ENCODE measurements at regions not wholly inside any gene's neighbourhood (a gene's known extent, or its start where the extent isn't known, plus 50 kb on each side); places are given as distances from the start of the nearest gene placed in this dataset.

DNA sequence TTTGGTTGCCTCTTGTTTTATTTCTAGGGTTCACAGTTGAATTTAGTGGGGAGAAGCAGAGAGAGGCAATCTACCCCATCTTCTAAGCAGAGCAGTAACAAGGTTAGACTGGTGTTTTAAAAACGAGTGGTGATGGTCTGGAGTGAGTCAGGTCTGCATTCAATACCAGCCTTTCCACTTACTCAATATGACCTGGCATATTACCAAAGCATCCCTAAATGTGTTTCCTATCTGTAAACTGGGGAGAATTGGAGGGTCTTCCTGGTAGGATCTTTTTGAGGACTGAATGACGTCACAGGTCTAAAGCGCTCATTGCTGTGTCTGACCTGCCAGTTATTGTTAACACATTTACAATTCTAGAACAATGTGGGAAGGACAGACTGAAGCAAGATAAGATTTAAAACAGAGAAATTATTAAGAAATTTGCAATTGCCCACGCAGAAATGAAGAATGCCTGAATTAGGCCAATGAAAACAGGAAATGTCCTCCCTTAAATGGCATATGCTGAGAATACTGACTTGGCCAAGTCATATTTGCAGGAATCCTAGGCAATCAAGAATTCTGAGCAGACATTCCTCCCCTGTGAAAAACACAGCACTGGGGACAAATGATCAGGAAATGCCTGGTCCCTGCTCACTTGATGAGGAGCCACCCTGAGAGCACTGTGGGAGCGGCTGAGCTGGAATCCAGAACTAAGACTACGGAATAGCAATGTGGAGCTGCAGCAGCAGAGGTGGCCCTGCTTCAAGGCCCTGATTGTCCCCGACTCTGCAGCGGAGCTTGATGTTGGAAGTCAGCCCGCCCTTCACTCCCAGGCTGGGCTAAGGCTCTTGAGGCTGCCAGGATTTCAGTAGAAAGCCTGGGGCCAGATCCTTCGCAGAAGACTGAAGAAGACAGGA is 184.5 kb upstream of the CXCL12 start:
- ATAC-seq (ENCODE audit: low FRiP score) (peak; percentile 71), DNase-seq (ENCODE audit: low spot score) (no peak)
- TF ChIP-seq, protein P1, sequence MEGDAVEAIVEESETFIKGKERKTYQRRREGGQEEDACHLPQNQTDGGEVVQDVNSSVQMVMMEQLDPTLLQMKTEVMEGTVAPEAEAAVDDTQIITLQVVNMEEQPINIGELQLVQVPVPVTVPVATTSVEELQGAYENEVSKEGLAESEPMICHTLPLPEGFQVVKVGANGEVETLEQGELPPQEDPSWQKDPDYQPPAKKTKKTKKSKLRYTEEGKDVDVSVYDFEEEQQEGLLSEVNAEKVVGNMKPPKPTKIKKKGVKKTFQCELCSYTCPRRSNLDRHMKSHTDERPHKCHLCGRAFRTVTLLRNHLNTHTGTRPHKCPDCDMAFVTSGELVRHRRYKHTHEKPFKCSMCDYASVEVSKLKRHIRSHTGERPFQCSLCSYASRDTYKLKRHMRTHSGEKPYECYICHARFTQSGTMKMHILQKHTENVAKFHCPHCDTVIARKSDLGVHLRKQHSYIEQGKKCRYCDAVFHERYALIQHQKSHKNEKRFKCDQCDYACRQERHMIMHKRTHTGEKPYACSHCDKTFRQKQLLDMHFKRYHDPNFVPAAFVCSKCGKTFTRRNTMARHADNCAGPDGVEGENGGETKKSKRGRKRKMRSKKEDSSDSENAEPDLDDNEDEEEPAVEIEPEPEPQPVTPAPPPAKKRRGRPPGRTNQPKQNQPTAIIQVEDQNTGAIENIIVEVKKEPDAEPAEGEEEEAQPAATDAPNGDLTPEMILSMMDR (IDR thresholded peaks at IDR 0.05), result no peak

DNA sequence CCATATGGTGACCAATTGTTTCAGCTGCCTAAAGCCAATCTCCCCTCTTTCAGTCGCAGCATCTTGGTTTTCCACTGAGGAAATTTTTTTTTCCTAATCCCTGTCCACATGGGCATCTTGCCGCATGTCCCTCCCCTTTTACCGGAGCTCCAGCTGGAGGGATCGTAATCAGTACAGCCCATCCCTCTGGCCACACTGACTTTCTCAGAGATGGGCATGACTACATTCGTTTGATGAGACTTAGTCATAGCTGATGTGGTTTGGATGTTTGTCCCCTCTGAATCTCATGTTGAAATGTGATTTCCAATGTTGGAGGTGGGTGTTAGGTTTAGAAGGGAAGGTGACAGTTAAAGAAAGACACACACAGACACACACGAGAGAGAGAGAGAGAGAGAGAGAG is 186.8 kb upstream of the CXCL12 start:
- ATAC-seq (ENCODE audit: low FRiP score) (no peak), DNase-seq (ENCODE audit: low spot score) (no peak)
- TF ChIP-seq, protein P1 (IDR thresholded peaks at IDR 0.05), result no peak

DNA sequence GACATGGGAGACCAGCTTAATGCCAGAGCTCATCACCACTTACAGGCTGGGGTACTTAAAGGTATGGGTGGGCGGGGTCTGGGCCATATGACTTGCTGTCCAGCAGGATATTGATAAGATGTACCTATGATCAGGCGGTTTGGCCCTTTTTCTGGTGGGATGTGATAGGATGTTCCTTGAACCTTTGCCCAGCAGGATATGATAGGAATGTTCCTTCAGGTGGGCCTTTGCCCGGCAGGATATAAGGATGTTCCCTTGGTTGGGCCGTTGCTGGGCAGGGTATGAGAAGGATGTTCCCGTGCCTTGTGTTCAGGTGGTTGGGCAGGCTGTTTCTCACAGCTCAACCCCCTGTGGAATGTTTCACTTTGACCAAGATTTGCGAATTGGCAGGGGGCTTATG is 187.2 kb upstream of the CXCL12 start:
- no peak for DNase-seq (ENCODE audit: low spot score)
- no peak for ATAC-seq (ENCODE audit: low FRiP score)
- TF ChIP-seq, protein P1 (IDR thresholded peaks at IDR 0.05), result no peak

DNA sequence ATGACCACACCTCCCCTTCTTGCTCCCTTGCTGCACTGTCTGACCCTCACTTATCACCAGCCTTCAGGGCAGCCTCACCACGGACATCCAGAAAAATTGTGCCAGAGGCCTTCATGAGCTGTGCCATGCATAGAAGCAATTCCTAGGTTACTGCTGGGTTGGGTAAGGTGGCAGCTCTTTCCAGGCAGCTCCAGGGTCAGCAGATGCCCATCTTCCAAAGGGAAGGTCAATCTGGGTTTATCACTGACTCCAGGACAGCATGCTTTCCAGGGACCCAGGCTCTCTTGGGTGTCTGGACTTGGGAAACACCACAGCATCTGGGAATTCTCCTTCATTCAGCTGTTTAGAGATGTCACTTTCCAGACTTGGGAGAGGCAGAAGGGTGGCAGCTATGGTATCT is 188.9 kb upstream of the CXCL12 start:
- DNase-seq (ENCODE audit: low spot score) (no peak), ATAC-seq (ENCODE audit: low FRiP score) (no peak)
- TF ChIP-seq, protein P1 (IDR thresholded peaks at IDR 0.05), result no peak

DNA sequence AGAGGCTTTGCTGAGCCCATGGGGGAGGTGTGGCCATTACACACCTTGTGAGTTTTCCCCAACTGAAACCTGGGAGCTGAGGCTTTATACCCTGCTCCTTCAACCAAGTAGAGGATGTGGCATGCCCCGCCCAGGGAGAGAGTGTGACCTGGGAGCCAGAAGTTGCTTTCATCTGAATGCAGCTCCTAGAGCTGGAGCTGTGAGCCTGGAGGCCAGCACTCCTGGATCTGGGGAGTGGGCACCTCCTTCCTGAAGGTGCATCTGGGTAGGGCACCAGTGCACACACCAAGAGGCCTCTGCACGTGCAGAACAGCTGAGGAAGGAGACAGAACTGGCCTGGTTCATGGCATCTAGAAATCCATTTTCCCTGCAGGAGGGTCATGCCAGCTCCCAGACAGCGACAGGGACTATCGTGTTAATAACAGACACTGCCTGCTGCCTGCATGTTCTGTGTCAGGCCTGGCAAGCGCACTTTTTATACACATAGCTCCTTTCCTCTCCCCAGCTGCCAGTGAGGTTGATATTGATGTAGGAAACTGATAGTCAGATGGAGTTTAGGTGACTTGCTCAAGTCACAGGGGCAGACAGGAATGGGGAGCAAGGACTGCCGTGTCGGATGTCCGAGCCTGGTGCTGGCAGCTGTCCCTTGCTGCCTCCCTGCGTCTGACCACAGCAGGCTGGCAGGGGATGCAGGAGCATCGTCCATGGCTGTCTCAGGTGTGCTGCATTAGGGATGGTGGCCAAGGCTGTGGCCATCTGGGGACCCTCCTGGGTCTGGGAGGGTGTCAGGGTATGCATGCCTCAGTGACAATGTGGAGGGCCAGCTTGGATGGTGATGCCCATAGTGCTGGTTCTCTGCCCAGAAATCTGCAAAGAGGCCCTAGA is 189.9 kb upstream of the CXCL12 start:
- TF ChIP-seq, protein P1 (IDR thresholded peaks at IDR 0.05), result no peak
- ATAC-seq (ENCODE audit: low FRiP score) (no peak), DNase-seq (ENCODE audit: low spot score) (no peak)

DNA sequence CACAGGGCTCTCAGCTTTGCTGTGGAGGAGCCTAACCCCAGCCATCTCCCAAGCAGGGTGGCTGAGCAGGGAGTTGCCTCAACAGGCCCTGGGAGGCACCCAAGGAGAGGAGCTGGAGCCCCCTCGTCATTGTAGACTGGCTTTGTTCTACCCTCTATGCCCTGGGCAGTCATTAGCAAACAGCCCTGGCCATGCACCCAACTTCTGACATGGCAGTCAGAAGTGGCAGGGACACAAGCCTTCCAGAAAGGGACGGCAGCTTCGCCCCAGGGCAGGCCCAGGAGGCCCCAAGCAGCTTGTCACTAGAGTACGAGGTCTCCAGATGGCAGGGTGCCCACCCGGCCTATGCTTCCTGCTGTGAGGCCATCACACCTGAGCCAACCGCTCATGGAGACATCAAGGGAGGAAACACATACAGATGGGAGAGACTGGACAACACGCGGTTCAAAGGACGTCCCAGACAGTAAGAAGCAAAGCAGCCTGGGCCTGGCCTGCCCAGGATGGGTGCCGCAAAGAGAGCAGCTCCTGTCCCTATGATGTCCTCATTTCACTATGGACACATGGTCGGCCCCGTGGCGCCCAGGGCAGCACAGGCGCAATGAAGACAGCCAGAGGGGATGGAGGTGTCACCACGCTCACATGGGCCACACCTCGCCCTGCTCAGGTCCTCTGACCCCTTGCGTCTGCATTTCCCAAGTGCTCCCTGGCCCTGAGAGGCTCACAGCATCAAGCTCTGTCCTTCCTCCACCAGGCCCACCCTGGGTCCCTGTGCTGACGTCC is 190.9 kb upstream of the CXCL12 start:
- TF ChIP-seq, protein P1 (IDR thresholded peaks at IDR 0.05), result no peak
- DNase-seq (ENCODE audit: low spot score) (no peak), ATAC-seq (ENCODE audit: low FRiP score) (no peak)
